ENCODE measurements at regions not wholly inside any gene's neighbourhood (a gene's known extent, or its start where the extent isn't known, plus 50 kb on each side); places are given as distances from the start of the nearest gene placed in this dataset.
A peak's percentile ranks its signal among the peaks of the same experiment; 100 is the strongest.

GRCh38 chr2:4020649-4021048 is 317.3 kb downstream of the DCDC2C start:
- POLR2A ChIA-PET, result no interaction called here

GRCh38 chr2:4024605-4025004 is 321.2 kb downstream of the DCDC2C start:
- no peak overlapping the region for H3K27ac Mint-ChIP-seq
- ChIA-PET CTCF (no interaction called here), POLR2A (no interaction called here)
- H3K36me3 Mint-ChIP-seq (ENCODE audit: low read depth), result no peaks in the 10 kb centered on the region
- no peak overlapping the region for H3K4me3 Mint-ChIP-seq
- no peaks in the 10 kb centered on the region for H3K27me3 Mint-ChIP-seq
- H3K9me3 Mint-ChIP-seq, result peaks cover 6% of the 10 kb centered on the region
- H3K4me1 Mint-ChIP-seq, result no peaks in the 10 kb centered on the region
- DNase-seq, result no peak

More at GRCh38 chr2:4020649-4021048, 317.3 kb downstream of the DCDC2C start:
- H3K27me3 Mint-ChIP-seq, result no peaks in the 10 kb centered on the region
- no peaks in the 10 kb centered on the region for H3K36me3 Mint-ChIP-seq (ENCODE audit: low read depth)
- H3K27ac Mint-ChIP-seq, result no peak overlapping the region
- H3K4me3 Mint-ChIP-seq, result no peak overlapping the region
- peaks cover 11% of the 10 kb centered on the region for H3K9me3 Mint-ChIP-seq
- no peaks in the 10 kb centered on the region for H3K4me1 Mint-ChIP-seq
- CTCF ChIA-PET, result no interaction called here
- no peak for DNase-seq

- Mint-ChIP-seq H3K27me3 (no peaks in the 10 kb centered on the region), H3K36me3 (ENCODE audit: low read depth) (no peaks in the 10 kb centered on the region), H3K27ac (no peak overlapping the region), H3K9me3 (no peaks in the 10 kb centered on the region), H3K4me1 (no peaks in the 10 kb centered on the region), H3K4me3 (no peak overlapping the region)
- DNase-seq, result no peak
- ChIA-PET POLR2A (no interaction called here), CTCF (no interaction called here)
These were observed 325.7 kb downstream of the DCDC2C start for GRCh38 chr2:4029081-4029480.

- Mint-ChIP-seq H3K4me1 (no peaks in the 10 kb centered on the region), H3K9me3 (peaks cover 12% of the 10 kb centered on the region), H3K36me3 (ENCODE audit: low read depth) (no peaks in the 10 kb centered on the region), H3K4me3 (no peak overlapping the region), H3K27ac (no peak overlapping the region), H3K27me3 (no peaks in the 10 kb centered on the region)
- CTCF ChIA-PET, result no interaction called here
- DNase-seq, result no peak
- POLR2A ChIA-PET, result no interaction called here
These were observed 336.5 kb downstream of the DCDC2C start for GRCh38 chr2:4039896-4040295.

- Mint-ChIP-seq H3K36me3 (ENCODE audit: low read depth) (no peaks in the 10 kb centered on the region), H3K4me1 (peaks cover 8% of the 10 kb centered on the region), H3K27ac (no peak overlapping the region), H3K27me3 (no peaks in the 10 kb centered on the region), H3K4me3 (no peak overlapping the region), H3K9me3 (peaks cover 6% of the 10 kb centered on the region)
- ChIA-PET CTCF (no interaction called here), POLR2A (no interaction called here)
- DNase-seq, result peak; percentile 38
These were observed 344.9 kb downstream of the DCDC2C start for GRCh38 chr2:4047961-4048891.

GRCh38 chr2:4049463-4049862 is 346.1 kb downstream of the DCDC2C start:
- Mint-ChIP-seq H3K9me3 (peaks cover 2% of the 10 kb centered on the region), H3K4me1 (peaks cover 8% of the 10 kb centered on the region), H3K27me3 (no peaks in the 10 kb centered on the region), H3K36me3 (ENCODE audit: low read depth) (no peaks in the 10 kb centered on the region), H3K27ac (no peak overlapping the region), H3K4me3 (no peak overlapping the region)
- no peak for DNase-seq
- CTCF ChIA-PET, result no interaction called here
- POLR2A ChIA-PET, result no interaction called here

GRCh38 chr2:4053769-4054493 is 350.6 kb downstream of the DCDC2C start:
- Mint-ChIP-seq H3K9me3 (no peaks in the 10 kb centered on the region), H3K27me3 (no peaks in the 10 kb centered on the region), H3K27ac (no peak overlapping the region), H3K4me3 (no peak overlapping the region), H3K4me1 (no peaks in the 10 kb centered on the region), H3K36me3 (ENCODE audit: low read depth) (no peaks in the 10 kb centered on the region)
- POLR2A ChIA-PET, result no interaction called here
- no peak for DNase-seq
- CTCF ChIA-PET, result no interaction called here

GRCh38 chr2:4066217-4066616 is 362.8 kb downstream of the DCDC2C start:
- DNase-seq, result no peak
- H3K27me3 Mint-ChIP-seq, result no peaks in the 10 kb centered on the region
- ChIA-PET CTCF (no interaction called here), POLR2A (no interaction called here)
- H3K4me3 Mint-ChIP-seq, result no peak overlapping the region
- no peaks in the 10 kb centered on the region for H3K36me3 Mint-ChIP-seq (ENCODE audit: low read depth)
- peaks cover 4% of the 10 kb centered on the region for H3K9me3 Mint-ChIP-seq
- H3K4me1 Mint-ChIP-seq, result no peaks in the 10 kb centered on the region
- no peak overlapping the region for H3K27ac Mint-ChIP-seq

GRCh38 chr2:4073026-4073569 is 369.7 kb downstream of the DCDC2C start:
- peaks cover 4% of the 10 kb centered on the region for H3K9me3 Mint-ChIP-seq
- no peaks in the 10 kb centered on the region for H3K36me3 Mint-ChIP-seq (ENCODE audit: low read depth)
- CTCF ChIA-PET, result no interaction called here
- no peaks in the 10 kb centered on the region for H3K4me1 Mint-ChIP-seq
- no peak overlapping the region for H3K27ac Mint-ChIP-seq
- H3K4me3 Mint-ChIP-seq, result no peak overlapping the region
- POLR2A ChIA-PET, result no interaction called here
- no peaks in the 10 kb centered on the region for H3K27me3 Mint-ChIP-seq
- DNase-seq, result no peak

GRCh38 chr2:4077017-4077416 is 373.6 kb downstream of the DCDC2C start:
- ChIA-PET CTCF (no interaction called here), POLR2A (no interaction called here)
- H3K27ac Mint-ChIP-seq, result no peak overlapping the region
- no peaks in the 10 kb centered on the region for H3K27me3 Mint-ChIP-seq
- H3K36me3 Mint-ChIP-seq (ENCODE audit: low read depth), result no peaks in the 10 kb centered on the region
- DNase-seq, result no peak
- H3K9me3 Mint-ChIP-seq, result peaks cover 4% of the 10 kb centered on the region
- H3K4me1 Mint-ChIP-seq, result no peaks in the 10 kb centered on the region
- H3K4me3 Mint-ChIP-seq, result no peak overlapping the region

GRCh38 chr2:4085186-4085585 is 381.8 kb downstream of the DCDC2C start:
- Mint-ChIP-seq H3K27ac (no peak overlapping the region), H3K4me1 (no peaks in the 10 kb centered on the region), H3K27me3 (no peaks in the 10 kb centered on the region), H3K9me3 (peaks cover 21% of the 10 kb centered on the region), H3K4me3 (no peak overlapping the region), H3K36me3 (ENCODE audit: low read depth) (no peaks in the 10 kb centered on the region)
- DNase-seq, result no peak
- ChIA-PET CTCF (no interaction called here), POLR2A (no interaction called here)

- ChIA-PET CTCF (no interaction called here), POLR2A (no interaction called here)
- Mint-ChIP-seq H3K27ac (no peak overlapping the region), H3K4me1 (no peaks in the 10 kb centered on the region), H3K4me3 (no peak overlapping the region), H3K9me3 (peaks cover 19% of the 10 kb centered on the region), H3K27me3 (no peaks in the 10 kb centered on the region), H3K36me3 (ENCODE audit: low read depth) (no peaks in the 10 kb centered on the region)
- no peak for DNase-seq
These were observed 387.6 kb downstream of the DCDC2C start for GRCh38 chr2:4090668-4091630.

GRCh38 chr2:4091869-4092268 is 388.5 kb downstream of the DCDC2C start:
- Mint-ChIP-seq H3K27ac (no peak overlapping the region), H3K36me3 (ENCODE audit: low read depth) (no peaks in the 10 kb centered on the region), H3K27me3 (no peaks in the 10 kb centered on the region), H3K9me3 (peaks cover 19% of the 10 kb centered on the region), H3K4me3 (no peak overlapping the region), H3K4me1 (no peaks in the 10 kb centered on the region)
- POLR2A ChIA-PET, result no interaction called here
- CTCF ChIA-PET, result no interaction called here
- DNase-seq, result no peak
